ENCODE measurements at regions not wholly inside any gene's neighbourhood (a gene's known extent, or its start where the extent isn't known, plus 50 kb on each side); places are given as distances from the start of the nearest gene placed in this dataset.

- Histone ChIP-seq H3K79me2 (ENCODE audit: control insufficient read depth in 1 of 2, insufficient read depth in 2 of 2, low read length in 2 of 2) (no peaks in the 10 kb centered on the region), H4K20me1 (replicated peaks in 1 of 2; ENCODE audit: control insufficient read depth in 1 of 2, insufficient read depth in 2 of 2, low read length in 2 of 2) (no peaks in the 10 kb centered on the region), H3K14ac (ENCODE audit: insufficient read length) (no peak overlapping the region), H3K9ac (replicated peaks in 1 of 4; ENCODE audit: extremely low read depth in 1 of 4, low read depth in 3 of 4, low read length in 3 of 4) (no peak overlapping the region), H4K91ac (replicated peaks; ENCODE audit: insufficient read length, low read length) (no peak overlapping the region), H2BK12ac (ENCODE audit: low read depth, low read length) (no peak overlapping the region), H3K4ac (replicated peaks; ENCODE audit: insufficient read length, low read depth, low read length) (no peak overlapping the region), H4K5ac (ENCODE audit: insufficient read length, low read depth, low read length) (no peak overlapping the region), H3K27me3 (replicated peaks in 1 of 4; ENCODE audit: control insufficient read depth in 3 of 4, extremely low read depth in 1 of 4, insufficient read depth in 3 of 4, low read length in 3 of 4) (no peaks in the 10 kb centered on the region), H3K4me1 (replicated peaks in 1 of 4; ENCODE audit: control insufficient read depth in 3 of 4, insufficient read depth in 4 of 4, low read length in 3 of 4) (no peaks in the 10 kb centered on the region), H2BK15ac (ENCODE audit: low read length) (no peak overlapping the region), H3K56ac (replicated peaks; ENCODE audit: insufficient read length, low read depth, low read length) (no peak overlapping the region), H2AK5ac (ENCODE audit: low read depth, low read length) (no peak overlapping the region), H3K9me3 (ENCODE audit: insufficient read depth in 2 of 2, low read depth in 1 of 2, low read length in 1 of 2) (no peaks in the 10 kb centered on the region), H3K23me2 (ENCODE audit: low read depth, low read length) (no peaks in the 10 kb centered on the region; the same call in 1 of the 2 replicates), H3K27ac (ENCODE audit: low read depth, low read length) (no peak overlapping the region), H3K18ac (ENCODE audit: extremely low read depth, low read length) (no peak overlapping the region), H3K36me3 (ENCODE audit: control insufficient read depth in 2 of 4, insufficient read depth in 4 of 4, low read length in 3 of 4) (no peaks in the 10 kb centered on the region), H4K8ac (ENCODE audit: extremely low read depth, insufficient read depth, low read length) (no peak overlapping the region), H2BK20ac (ENCODE audit: low read length) (no peak overlapping the region), H2BK5ac (ENCODE audit: low read depth, low read length) (no peak overlapping the region), H3K23ac (ENCODE audit: insufficient read length) (no peak overlapping the region), H2AFZ (ENCODE audit: low read length) (no peak overlapping the region), H3K4me3 (ENCODE audit: extremely low read depth in 1 of 4, insufficient read depth in 2 of 4, low read depth in 3 of 4, low read length in 4 of 4) (no peak overlapping the region), H3K79me1 (ENCODE audit: low read depth, low read length) (no peaks in the 10 kb centered on the region), H2BK120ac (replicated peaks; ENCODE audit: low read depth, low read length) (no peak overlapping the region), H3K4me2 (ENCODE audit: insufficient read depth in 1 of 2, low read depth in 2 of 2, low read length in 2 of 2) (no peak overlapping the region)
- ChIA-PET POLR2A (ENCODE audit: partially characterized antibody) (no interaction called here), CTCF (ENCODE audit: partially characterized antibody) (interaction anchor here (0.9 to 1.7 kb wide), 2 partner anchors 77 to 148 kb away, joined by 3 to 4 read pairs; no protein-coding TSS in a partner anchor)
- FAIRE-seq: no peak
- 90% methylated on average over 6 of the region's 6 CpGs; no CpG with 5 or more reads in 1 of the 2 experiments for WGBS, 2 experiments (ENCODE audit: extremely low coverage in 1 of 2, insufficient coverage in 1 of 2, insufficient read length in 1 of 2, insufficient replicate concordance in 2 of 2, low coverage in 1 of 2, low lambda C conversion rate in 2 of 2, missing lambda C conversion rate in 1 of 2)
- no peak for DNase-seq (ENCODE audit: low read depth in 1 of 2, low spot score in 2 of 2)
- TF ChIP-seq POLR2AphosphoS5 (IDR thresholded peaks at IDR 0.05; ENCODE audit: low read depth, low read length): no peak
- TF ChIP-seq SIRT6 (IDR thresholded peaks at IDR 0.05; ENCODE audit: low read length): no peak
- no peak for TF ChIP-seq EZH2 (IDR thresholded peaks at IDR 0.05; ENCODE audit: low read depth, low read length, severe bottlenecking)
- TF ChIP-seq POU5F1 (IDR thresholded peaks at IDR 0.05; ENCODE audit: low read depth, low read length): no peak
- no peak for TF ChIP-seq CBX5 (IDR thresholded peaks at IDR 0.05; ENCODE audit: low read depth, low read length)
- TF ChIP-seq RAD21 (IDR thresholded peaks at IDR 0.05 in 1 of 2, conservative IDR thresholded peaks at IDR 0.05 in 1 of 2; ENCODE audit: low read depth in 2 of 2, low read length in 2 of 2): no peak
- TF ChIP-seq SAP30 (IDR thresholded peaks at IDR 0.05; ENCODE audit: insufficient read depth, insufficient replicate concordance, low read length): no peak
- TF ChIP-seq FOSL1 (IDR thresholded peaks at IDR 0.05; ENCODE audit: insufficient read depth, low read depth, low read length): no peak
- TF ChIP-seq KDM5A (IDR thresholded peaks at IDR 0.05; ENCODE audit: low read length): no peak
These were observed 105.1 kb downstream of the VCPKMT start for GRCh38 chr14:50011242-50011641.

Measured in H1 (cell line).